ENCODE measurements at regions not wholly inside any gene's neighbourhood (a gene's known extent, or its start where the extent isn't known, plus 50 kb on each side); places are given as distances from the start of the nearest gene placed in this dataset.

GRCh38 chr6:11296449-11297375 lies 64.2 kb upstream of the NEDD9 start (continued):
- TF ChIP-seq NKRF (conservative IDR thresholded peaks at IDR 0.05) (no peak), JUND (IDR thresholded peaks at IDR 0.05; ENCODE audit: low read depth, low read length) (no peak), BCL3 (IDR thresholded peaks at IDR 0.05; ENCODE audit: borderline replicate concordance, insufficient read depth, low read depth, low read length, poor library complexity, severe bottlenecking) (no peak)

- DNase-seq (ENCODE audit: low read depth, low spot score) (no peak), FAIRE-seq (no peak), ATAC-seq (no peak)
- in situ Hi-C loops (cut with MboI) = no loop called here
- H3K79me2 ChIP-seq (ENCODE audit: control insufficient read depth, insufficient read depth, low read length) = no peaks in the 10 kb centered on the region
- no TSS peak for BruUV-seq (replicated peaks)
- peaks cover 18% of the 10 kb centered on the region; the same call in 2 of the 3 replicates for H3K9me3 ChIP-seq (replicated peaks; ENCODE audit: control insufficient read depth, insufficient read depth, low read length)
- peaks cover 11 to 15% of the 10 kb centered on the region in 2 experiments for H3K36me3 ChIP-seq (ENCODE audit: control insufficient read depth in 2 of 2, insufficient read depth in 2 of 2, low read length in 1 of 2)
- 100% methylated on average over 2 of the region's 2 CpGs for WGBS (ENCODE audit: insufficient coverage, insufficient replicate concordance, low lambda C conversion rate, missing lambda C conversion rate)
- ChIA-PET SMC1A (ENCODE audit: uncharacterized antibody, unreplicated experiment) (interaction anchor here (1.8 to 1.9 kb wide), 2 partner anchors 18 to 19 kb away, joined by 6 to 8 read pairs; no protein-coding TSS in a partner anchor), CTCF (no interaction called here), RAD21 (ENCODE audit: unreplicated experiment) (no interaction called here), POLR2A (no interaction called here)
- no peaks in the 10 kb centered on the region; the same call in 1 of the 2 replicates for H3K4me1 ChIP-seq (ENCODE audit: control insufficient read depth, insufficient read depth, low read length)
- H3K27ac ChIP-seq (ENCODE audit: control insufficient read depth, insufficient read depth) = no peak overlapping the region
- no peak overlapping the region for H3K4me3 ChIP-seq
- TF ChIP-seq NFYA (IDR thresholded peaks at IDR 0.05; ENCODE audit: borderline replicate concordance, low read depth, low read length) (no peak), CHD2 (IDR thresholded peaks at IDR 0.05; ENCODE audit: borderline replicate concordance, low read depth, low read length) (no peak), POLR2AphosphoS2 (IDR thresholded peaks at IDR 0.05; ENCODE audit: low read depth, low read length) (no peak), ETV6 (conservative IDR thresholded peaks at IDR 0.05 in 1 of 2, IDR thresholded peaks at IDR 0.05 in 1 of 2; ENCODE audit: borderline replicate concordance in 1 of 2, low read depth in 1 of 2) (no peak), ZZZ3 (IDR thresholded peaks at IDR 0.05; ENCODE audit: control insufficient read depth, insufficient read length, low read depth) (no peak), FOXK2 (IDR thresholded peaks at IDR 0.05) (no peak), E2F4 (IDR thresholded peaks at IDR 0.05; ENCODE audit: low read depth, low read length) (no peak), NR2C1 (IDR thresholded peaks at IDR 0.05) (no peak), RELB (IDR thresholded peaks at IDR 0.05; ENCODE audit: low read depth) (no peak)
- H2AFZ ChIP-seq (ENCODE audit: control insufficient read depth, low read depth, low read length) = no peak overlapping the region
- H3K27me3 ChIP-seq (replicated peaks in 1 of 2; ENCODE audit: control insufficient read depth in 2 of 2, insufficient read depth in 2 of 2, low read length in 1 of 2) = no peaks in the 10 kb centered on the region
- H3K4me2 ChIP-seq (ENCODE audit: control insufficient read depth, insufficient read depth) = no peak overlapping the region
- H3K9ac ChIP-seq (ENCODE audit: control insufficient read depth, insufficient read depth, low read length) = no peak overlapping the region
- intact Hi-C loops (cut with micrococcal nuclease; ENCODE audit: unreplicated experiment) = no loop called here
- no peaks in the 10 kb centered on the region for H4K20me1 ChIP-seq (ENCODE audit: control insufficient read depth, insufficient read depth)
These were observed 63.5 kb upstream of the NEDD9 start for GRCh38 chr6:11295969-11296368.

Data from GM12878 (cell line).